Smooth muscle cell (in vitro differentiated cells): ENCODE measurements at regions not wholly inside any gene's neighbourhood (a gene's known extent, or its start where the extent isn't known, plus 50 kb on each side); places are given as distances from the start of the nearest gene placed in this dataset.

Source experiments
- DNase-seq: peaks from one replicate; lab custom pipeline; 2025; ENCODE audit not compliant: unreplicated experiment; lab: John Stamatoyannopoulos, UW
- H2AFZ ChIP-seq: fragments of 200-600 bp; sonication (generic); 2 replicates; pipeline ENCODE4 v1.6.0; 2016; ENCODE audit warnings: antibody characterized with exemption, low read depth, mild to moderate bottlenecking
- H3F3A ChIP-seq: fragments of 200-600 bp; sonication (generic); 2 replicates; pipeline ENCODE4 v1.6.0; 2017; ENCODE audit warnings: antibody characterized with exemption, low read depth
- H3K27ac ChIP-seq: fragments of 200-600 bp; sonication (generic); 2 replicates; pipeline ENCODE4 v1.5.1; 2016; ENCODE audit warnings: low read depth, mild to moderate bottlenecking
- H3K27me3 ChIP-seq: fragments of 200-600 bp; sonication (generic); 2 replicates; pipeline ENCODE4 v1.6.1; 2016; ENCODE audit warnings: low read depth, mild to moderate bottlenecking
- H3K36me3 ChIP-seq: fragments of 200-600 bp; sonication (generic); 2 replicates; pipeline ENCODE4 v1.5.1; 2016; ENCODE audit warnings: low read depth
- H3K4me1 ChIP-seq: fragments of 200-600 bp; sonication (generic); 2 replicates; pipeline ENCODE4 v1.5.1; 2016; ENCODE audit warnings: low read depth
- H3K4me2 ChIP-seq: fragments of 200-600 bp; sonication (generic); 2 replicates; pipeline ENCODE4 v1.6.0; 2016; ENCODE audit warnings: mild to moderate bottlenecking
- H3K4me3 ChIP-seq: fragments of 200-600 bp; sonication (generic); 2 replicates; pipeline ENCODE4 v1.5.1; 2016; ENCODE audit warnings: mild to moderate bottlenecking
- H3K79me2 ChIP-seq: fragments of 200-600 bp; sonication (generic); 2 replicates; pipeline ENCODE4 v1.6.0; 2016; ENCODE audit warnings: low read depth, mild to moderate bottlenecking
- H3K9ac ChIP-seq: fragments of 200-600 bp; sonication (generic); 2 replicates; pipeline ENCODE4 v1.6.0; 2016; ENCODE audit warnings: low read depth
- H3K9me3 ChIP-seq: fragments of 200-600 bp; sonication (generic); replicated peaks from 2 replicates; pipeline ENCODE4 v1.5.1; 2016; ENCODE audit warnings: low read depth
- H4K20me1 ChIP-seq: fragments of 200-600 bp; sonication (generic); 2 replicates; pipeline ENCODE4 v1.6.0; 2016; ENCODE audit warnings: low read depth
- CTCF ChIP-seq: fragments of 200-600 bp; sonication (generic); IDR thresholded peaks from 2 replicates; pipeline ENCODE4 v1.5.1; 2017; ENCODE audit warnings: borderline replicate concordance, mild to moderate bottlenecking, antibody characterized with exemption; ENCODE audit not compliant: insufficient read depth, poor library complexity, severe bottlenecking
- WGBS: methylation state at CpG from one replicate; pipeline ENCODE4 v1.1.7; 2016; ENCODE audit warnings: low lambda C conversion rate; 5-methylcytosine and 5-hydroxymethylcytosine counted together

- H3K79me2 ChIP-seq, result no peaks in the 10 kb centered on the region
- no peak overlapping the region for H3K9ac ChIP-seq
- H2AFZ ChIP-seq, result peak overlapping the region; percentile 93
These were observed 172.0 kb upstream of the SERPINE2 start for GRCh38 chr2:224211181-224211480.

GRCh38 chr2:224210286-224211180 is 171.4 kb upstream of the SERPINE2 start:
- H3K9me3 ChIP-seq, result no peaks in the 10 kb centered on the region
- 89% methylated on average over 6 of the region's 6 CpGs for WGBS
- H2AFZ ChIP-seq, result no peak overlapping the region
- H3K9ac ChIP-seq, result no peak overlapping the region
- TF ChIP-seq CTCF, result no peak
- H3K36me3 ChIP-seq, result no peaks in the 10 kb centered on the region
- H3K27me3 ChIP-seq, result no peaks in the 10 kb centered on the region
- H4K20me1 ChIP-seq, result no peaks in the 10 kb centered on the region
- H3K27ac ChIP-seq, result peak overlapping the region; percentile 44
- no peaks in the 10 kb centered on the region for H3F3A ChIP-seq
- no peaks in the 10 kb centered on the region for H3K79me2 ChIP-seq
- H3K4me3 ChIP-seq, result no peak overlapping the region
- no peaks in the 10 kb centered on the region for H3K4me1 ChIP-seq
- no peak for DNase-seq
- peak overlapping the region; percentile 52 for H3K4me2 ChIP-seq

More at GRCh38 chr2:224211181-224211480, 172.0 kb upstream of the SERPINE2 start:
- no peaks in the 10 kb centered on the region for H3K36me3 ChIP-seq
- no peaks in the 10 kb centered on the region for H3K27me3 ChIP-seq
- H3K27ac ChIP-seq, result peak overlapping the region; percentile 44
- no peak for DNase-seq
- no peak for TF ChIP-seq CTCF
- no peaks in the 10 kb centered on the region for H4K20me1 ChIP-seq
- H3F3A ChIP-seq, result no peaks in the 10 kb centered on the region
- H3K9me3 ChIP-seq, result no peaks in the 10 kb centered on the region
- peak overlapping the region; percentile 52 for H3K4me2 ChIP-seq
- no peaks in the 10 kb centered on the region for H3K4me1 ChIP-seq
- no peak overlapping the region for H3K4me3 ChIP-seq

GRCh38 chr2:224209555-224210285 is 170.6 kb upstream of the SERPINE2 start:
- Histone ChIP-seq H3K4me3 (no peak overlapping the region), H3K9ac (no peak overlapping the region), H3K4me1 (no peaks in the 10 kb centered on the region), H3K4me2 (no peak overlapping the region), H3F3A (no peaks in the 10 kb centered on the region), H2AFZ (no peak overlapping the region), H3K36me3 (no peaks in the 10 kb centered on the region), H3K9me3 (no peaks in the 10 kb centered on the region), H3K27ac (no peak overlapping the region), H3K27me3 (no peaks in the 10 kb centered on the region), H3K79me2 (no peaks in the 10 kb centered on the region), H4K20me1 (no peaks in the 10 kb centered on the region)
- 88% methylated on average over 9 of the region's 9 CpGs for WGBS
- TF ChIP-seq CTCF, result no peak
- DNase-seq, result no peak
